ENCODE measurements at regions not wholly inside any gene's neighbourhood (a gene's known extent, or its start where the extent isn't known, plus 50 kb on each side); places are given as distances from the start of the nearest gene placed in this dataset.

GRCh38 chr4:35802644-35803043, 441.7 kb downstream of the ARAP2 start:
- no peak overlapping the region for H3K27ac Mint-ChIP-seq
- no peak overlapping the region for H3K4me3 Mint-ChIP-seq
- H3K36me3 ChIP-seq (replicated peaks in 1 of 2; ENCODE audit: control insufficient read depth in 1 of 2, insufficient read depth in 2 of 2, low read length in 2 of 2), result no peaks in the 10 kb centered on the region
- no peak overlapping the region for H3K9ac ChIP-seq (ENCODE audit: insufficient read depth, low read length, poor library complexity, severe bottlenecking)
- H3K9me3 Mint-ChIP-seq, result peaks cover 0 to 12% (median 6%) of the 10 kb centered on the region in 7 donors
- H3K4me1 ChIP-seq (ENCODE audit: control insufficient read depth in 1 of 2, insufficient read depth in 2 of 2, low read length in 2 of 2), result no peaks in the 10 kb centered on the region
- WGBS (ENCODE audit: insufficient coverage), result 75% methylated on average over 2 of the region's 2 CpGs
- no peak overlapping the region for H3K4me2 ChIP-seq (replicated peaks; ENCODE audit: extremely low read depth, low read length, poor library complexity, severe bottlenecking)
- H3K79me2 ChIP-seq (ENCODE audit: insufficient read depth, low read length), result no peaks in the 10 kb centered on the region
- no peak for DNase-seq
- H3K27me3 ChIP-seq (ENCODE audit: control insufficient read depth in 2 of 2, insufficient read depth in 2 of 2, low read length in 2 of 2), result no peaks in the 10 kb centered on the region
- no peak for TF ChIP-seq CTCF (IDR thresholded peaks at IDR 0.05)
- H2AFZ ChIP-seq (ENCODE audit: insufficient read depth, low read depth, low read length, poor library complexity, severe bottlenecking), result no peak overlapping the region
- intact Hi-C loops (cut with micrococcal nuclease), result no loop called here
- peaks cover 0 to 2% (median 0%) of the 10 kb centered on the region in 3 donors for H3K27me3 Mint-ChIP-seq (ENCODE audit: low read depth in 3 of 3)
- no peaks in the 10 kb centered on the region for H3K36me3 Mint-ChIP-seq
- H3K4me3 ChIP-seq (replicated peaks in 1 of 3; ENCODE audit: low read depth in 2 of 3, low read length in 3 of 3), result no peak overlapping the region
- H3K9me3 ChIP-seq (replicated peaks in 1 of 2; ENCODE audit: control insufficient read depth in 1 of 2, insufficient read depth in 1 of 2, low read length in 2 of 2), result peaks cover 20 to 23% of the 10 kb centered on the region in 2 donors
- H4K20me1 ChIP-seq (ENCODE audit: insufficient read depth, low read length), result no peaks in the 10 kb centered on the region
- no peak overlapping the region for H3K27ac ChIP-seq (ENCODE audit: low read depth in 1 of 2, low read length in 2 of 2)
- no peaks in the 10 kb centered on the region for H3K4me1 Mint-ChIP-seq

DNA sequence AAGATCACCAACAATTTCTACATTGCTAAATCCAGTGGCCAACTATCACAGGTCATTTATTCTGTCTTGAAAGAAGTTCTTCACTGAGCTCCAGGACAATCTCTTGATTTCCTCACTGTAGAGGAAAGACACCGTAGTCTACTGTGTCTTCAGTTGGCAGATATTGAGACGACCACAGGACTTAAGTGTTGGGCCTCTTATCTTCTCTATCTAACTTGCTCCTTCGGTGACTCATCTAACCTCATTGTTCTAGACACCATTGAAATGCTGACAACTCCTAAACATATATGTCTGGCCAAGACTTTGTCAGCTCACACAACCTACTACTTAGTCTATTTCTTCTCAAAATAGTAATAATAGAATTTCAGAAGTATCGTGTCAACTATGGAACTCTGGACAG, 425.8 kb downstream of the ARAP2 start:
- Mint-ChIP-seq H3K9me3 (peaks cover 0 to 5% (median 3%) of the 10 kb centered on the region in 7 donors), H3K4me3 (no peak overlapping the region), H3K36me3 (no peaks in the 10 kb centered on the region), H3K27ac (no peak overlapping the region), H3K27me3 (ENCODE audit: low read depth in 3 of 3) (peaks cover 0 to 1% (median 0%) of the 10 kb centered on the region in 3 donors), H3K4me1 (no peaks in the 10 kb centered on the region)
- intact Hi-C loops (cut with micrococcal nuclease), result no loop called here
- H4K20me1 ChIP-seq (ENCODE audit: insufficient read depth, low read length), result no peaks in the 10 kb centered on the region
- H2AFZ ChIP-seq (ENCODE audit: insufficient read depth, low read depth, low read length, poor library complexity, severe bottlenecking), result no peak overlapping the region
- H3K27me3 ChIP-seq (ENCODE audit: control insufficient read depth in 2 of 2, insufficient read depth in 2 of 2, low read length in 2 of 2), result no peaks in the 10 kb centered on the region
- no peak overlapping the region for H3K9ac ChIP-seq (ENCODE audit: insufficient read depth, low read length, poor library complexity, severe bottlenecking)
- no peaks in the 10 kb centered on the region for H3K9me3 ChIP-seq (replicated peaks in 1 of 2; ENCODE audit: control insufficient read depth in 1 of 2, insufficient read depth in 1 of 2, low read length in 2 of 2)
- no peaks in the 10 kb centered on the region for H3K4me1 ChIP-seq (ENCODE audit: control insufficient read depth in 1 of 2, insufficient read depth in 2 of 2, low read length in 2 of 2)
- H3K4me3 ChIP-seq (replicated peaks in 1 of 3; ENCODE audit: low read depth in 2 of 3, low read length in 3 of 3), result no peak overlapping the region
- no peaks in the 10 kb centered on the region for H3K36me3 ChIP-seq (replicated peaks in 1 of 2; ENCODE audit: control insufficient read depth in 1 of 2, insufficient read depth in 2 of 2, low read length in 2 of 2)
- H3K27ac ChIP-seq (ENCODE audit: low read depth in 1 of 2, low read length in 2 of 2), result no peak overlapping the region
- no peak overlapping the region for H3K4me2 ChIP-seq (replicated peaks; ENCODE audit: extremely low read depth, low read length, poor library complexity, severe bottlenecking)
- WGBS (ENCODE audit: insufficient coverage), result 95% methylated on average over 3 of the region's 4 CpGs
- no peak for DNase-seq
- no peaks in the 10 kb centered on the region for H3K79me2 ChIP-seq (ENCODE audit: insufficient read depth, low read length)
- no peak for TF ChIP-seq CTCF (IDR thresholded peaks at IDR 0.05)
